GM12865 (cell line): ENCODE measurements at regions not wholly inside any gene's neighbourhood (a gene's known extent, or its start where the extent isn't known, plus 50 kb on each side); places are given as distances from the start of the nearest gene placed in this dataset.
"Not testable (repeated sequence)": the region's sequence is repeated elsewhere in the genome, so short reads cannot be mapped to it uniquely, and the experiment has no call there.

Experiments used
- DNase-seq: peaks from one replicate; pipeline ENCODE4 v3.0.0; 2010; ENCODE audit warnings: low read depth
- H3K4me3 ChIP-seq: 2 replicates; pipeline ENCODE4 v1.5.1; 2011; ENCODE audit warnings: mild to moderate bottlenecking, low read depth, low read length, control low read depth
- CTCF ChIP-seq: IDR thresholded peaks from 2 replicates; pipeline ENCODE4 v1.5.1; 2011; ENCODE audit warnings: low read length, control low read depth, low read depth, inconsistent platforms; ENCODE audit not compliant: insufficient read depth; ENCODE audit errors: missing control alignments

- H3K4me3 ChIP-seq = no peak overlapping the region
- TF ChIP-seq CTCF = no peak
- DNase-seq = no peak
These were observed 71.0 kb downstream of the COPRS start for GRCh38 chr17:31787857-31788570.

GRCh38 chr17:31786796-31787481 lies 72.1 kb downstream of the COPRS start:
- no peak for DNase-seq
- no peak for TF ChIP-seq CTCF
- no peak overlapping the region for H3K4me3 ChIP-seq

GRCh38 chr17:31780483-31780882 lies 78.6 kb downstream of the COPRS start:
- no peak for TF ChIP-seq CTCF
- H3K4me3 ChIP-seq = no peak overlapping the region
- DNase-seq = no peak

- no peak for DNase-seq
- TF ChIP-seq CTCF = no peak
These were observed 80.5 kb downstream of the COPRS start for GRCh38 chr17:31778523-31778922.

GRCh38 chr17:31771328-31771727 lies 87.7 kb downstream of the COPRS start:
- DNase-seq, H3K4me3 ChIP-seq: not testable (repeated sequence)

More at GRCh38 chr17:31778523-31778922, 80.5 kb downstream of the COPRS start:
- H3K4me3 ChIP-seq = no peak overlapping the region

- DNase-seq, H3K4me3 ChIP-seq: not testable (repeated sequence)
These were observed 88.5 kb downstream of the COPRS start for GRCh38 chr17:31770501-31770900.

GRCh38 chr17:31761836-31762510 lies 97.1 kb downstream of the COPRS start:
- not testable (repeated sequence) for H3K4me3 ChIP-seq, DNase-seq

- no peak for DNase-seq
- TF ChIP-seq CTCF = no peak
- no peak overlapping the region for H3K4me3 ChIP-seq
These were observed 100.4 kb downstream of the COPRS start for GRCh38 chr17:31758646-31759045.
